ENCODE measurements at regions not wholly inside any gene's neighbourhood (a gene's known extent, or its start where the extent isn't known, plus 50 kb on each side); places are given as distances from the start of the nearest gene placed in this dataset.
A peak's percentile ranks its signal among the peaks of the same experiment; 100 is the strongest.

DNA sequence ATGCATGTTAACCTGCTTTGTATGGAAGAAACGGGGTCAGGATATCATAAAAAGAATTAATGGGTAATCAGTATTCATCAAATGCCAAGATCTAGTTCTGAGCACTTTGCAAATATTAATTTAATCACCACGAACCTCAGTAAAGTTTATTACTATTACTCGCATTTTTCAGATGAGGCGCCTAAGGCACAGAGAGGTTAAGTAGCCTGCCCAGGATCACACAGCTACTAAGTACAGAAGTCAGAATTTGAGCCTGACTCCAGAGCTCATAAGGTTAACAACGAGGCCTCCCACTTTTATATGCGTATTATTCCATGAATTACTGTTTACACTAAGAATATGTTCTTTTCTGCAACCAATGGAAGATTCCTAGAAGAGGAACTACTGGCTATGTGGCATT, 109.6 kb upstream of the KLF13 start:
- no peaks in the 10 kb centered on the region for H3K79me2 ChIP-seq (ENCODE audit: insufficient read depth, low read depth, low read length)
- no TSS peak for BruUV-seq (replicated peaks)
- H3K27ac ChIP-seq (ENCODE audit: low read depth, low read length, poor library complexity, severe bottlenecking): peak overlapping the region; percentile 82
- TF ChIP-seq EZH2phosphoT487 (IDR thresholded peaks at IDR 0.05; ENCODE audit: borderline replicate concordance, low read depth, low read length): no peak
- TF ChIP-seq, protein P1, sequence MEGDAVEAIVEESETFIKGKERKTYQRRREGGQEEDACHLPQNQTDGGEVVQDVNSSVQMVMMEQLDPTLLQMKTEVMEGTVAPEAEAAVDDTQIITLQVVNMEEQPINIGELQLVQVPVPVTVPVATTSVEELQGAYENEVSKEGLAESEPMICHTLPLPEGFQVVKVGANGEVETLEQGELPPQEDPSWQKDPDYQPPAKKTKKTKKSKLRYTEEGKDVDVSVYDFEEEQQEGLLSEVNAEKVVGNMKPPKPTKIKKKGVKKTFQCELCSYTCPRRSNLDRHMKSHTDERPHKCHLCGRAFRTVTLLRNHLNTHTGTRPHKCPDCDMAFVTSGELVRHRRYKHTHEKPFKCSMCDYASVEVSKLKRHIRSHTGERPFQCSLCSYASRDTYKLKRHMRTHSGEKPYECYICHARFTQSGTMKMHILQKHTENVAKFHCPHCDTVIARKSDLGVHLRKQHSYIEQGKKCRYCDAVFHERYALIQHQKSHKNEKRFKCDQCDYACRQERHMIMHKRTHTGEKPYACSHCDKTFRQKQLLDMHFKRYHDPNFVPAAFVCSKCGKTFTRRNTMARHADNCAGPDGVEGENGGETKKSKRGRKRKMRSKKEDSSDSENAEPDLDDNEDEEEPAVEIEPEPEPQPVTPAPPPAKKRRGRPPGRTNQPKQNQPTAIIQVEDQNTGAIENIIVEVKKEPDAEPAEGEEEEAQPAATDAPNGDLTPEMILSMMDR (conservative IDR thresholded peaks at IDR 0.05; ENCODE audit: low read length): no peak
- no peaks in the 10 kb centered on the region for H3K9me2 ChIP-seq (ENCODE audit: insufficient read depth, low read length)
- H3K36me3 ChIP-seq (ENCODE audit: insufficient read depth, low read length): peaks cover 7% of the 10 kb centered on the region
- no peaks in the 10 kb centered on the region for H4K20me1 ChIP-seq (ENCODE audit: insufficient read depth, low read length)
- ChIA-PET CTCF (ENCODE audit: unreplicated experiment) (interaction anchor here (0.6 kb wide), 1 partner anchor 274 kb away, joined by 3 read pairs; no protein-coding TSS in a partner anchor), POLR2A (interaction anchor here (0.5 to 2.3 kb wide), 4 partner anchors 12 to 48 kb away, joined by 3 to 9 read pairs (median 4); no protein-coding TSS in a partner anchor)
- no peak overlapping the region for H2AFZ ChIP-seq (ENCODE audit: low read length)
- peak overlapping the region; percentile 91 for H3K4me2 ChIP-seq (ENCODE audit: low read length)
- peak overlapping the region; percentile 64 for H3K4me3 ChIP-seq (ENCODE audit: low read depth, low read length, poor library complexity, severe bottlenecking)
- no peaks in the 10 kb centered on the region for H3K9me3 ChIP-seq (ENCODE audit: low read length)
- intact Hi-C loops (cut with micrococcal nuclease; ENCODE audit: unreplicated experiment): loop anchor here (2.0 kb wide), 1 partner anchor 14 kb away; no protein-coding TSS in a partner anchor
- no peak for DNase-seq (ENCODE audit: low spot score)
- H3K4me1 ChIP-seq (ENCODE audit: insufficient read depth, low read length, poor library complexity, severe bottlenecking): peaks cover 49% of the 10 kb centered on the region

DNA sequence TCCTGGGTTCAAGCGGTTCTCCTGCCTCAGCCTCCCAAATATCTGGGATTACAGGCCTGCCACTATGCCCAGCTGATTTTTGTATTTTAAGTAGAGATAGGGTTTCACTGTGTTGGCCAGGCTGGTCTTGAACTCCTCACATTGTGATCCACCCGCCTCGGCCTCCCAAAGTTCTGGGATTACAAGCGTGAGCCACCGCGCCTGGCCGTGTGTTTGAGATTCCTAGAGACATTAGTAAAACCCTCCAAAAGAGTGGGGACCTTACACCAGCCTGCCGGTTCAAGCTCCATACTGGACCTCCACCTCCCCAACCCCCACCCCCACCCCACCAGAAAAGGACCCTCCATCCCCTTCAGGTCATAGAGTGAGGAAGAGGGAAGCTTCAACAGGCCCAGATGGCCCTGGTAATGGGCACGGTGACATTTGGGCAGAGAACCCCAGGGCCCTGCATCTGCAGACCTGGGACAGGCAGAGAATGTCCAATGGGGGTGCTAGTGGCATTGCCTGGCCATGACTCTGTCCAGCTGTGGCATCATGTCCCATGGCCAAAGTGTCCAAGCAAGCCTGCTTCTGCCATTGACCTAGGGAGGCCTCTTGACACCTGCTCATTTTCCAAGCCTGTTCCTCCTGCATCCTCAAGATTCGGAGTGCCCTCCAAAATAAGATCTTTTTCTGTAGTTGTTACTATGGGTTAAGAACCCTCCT, 108.9 kb upstream of the KLF13 start:
- no peak for DNase-seq (ENCODE audit: low spot score)
- H3K4me1 ChIP-seq (ENCODE audit: insufficient read depth, low read length, poor library complexity, severe bottlenecking): peaks cover 46% of the 10 kb centered on the region
- POLR2A ChIA-PET: interaction anchor here (1.1 to 2.3 kb wide), 3 partner anchors 11 to 47 kb away, joined by 3 to 9 read pairs (median 4); no protein-coding TSS in a partner anchor
- no peaks in the 10 kb centered on the region for H3K79me2 ChIP-seq (ENCODE audit: insufficient read depth, low read depth, low read length)
- H3K9me2 ChIP-seq (ENCODE audit: insufficient read depth, low read length): no peaks in the 10 kb centered on the region
- no peak overlapping the region for H2AFZ ChIP-seq (ENCODE audit: low read length)
- CTCF ChIA-PET (ENCODE audit: unreplicated experiment): no interaction called here
- no peaks in the 10 kb centered on the region for H3K9me3 ChIP-seq (ENCODE audit: low read length)
- H3K36me3 ChIP-seq (ENCODE audit: insufficient read depth, low read length): peaks cover 14% of the 10 kb centered on the region
- H3K27ac ChIP-seq (ENCODE audit: low read depth, low read length, poor library complexity, severe bottlenecking): peak overlapping the region; percentile 26
- TF ChIP-seq, protein P1 (conservative IDR thresholded peaks at IDR 0.05; ENCODE audit: low read length): no peak
- no peak for TF ChIP-seq EZH2phosphoT487 (IDR thresholded peaks at IDR 0.05; ENCODE audit: borderline replicate concordance, low read depth, low read length)
- peak overlapping the region; percentile 91; the same call in 1 of the 2 replicates for H3K4me2 ChIP-seq (ENCODE audit: low read length)
- no TSS peak for BruUV-seq (replicated peaks)
- intact Hi-C loops (cut with micrococcal nuclease; ENCODE audit: unreplicated experiment): loop anchor here (2.0 kb wide), 1 partner anchor 13 kb away; no protein-coding TSS in a partner anchor
- no peak overlapping the region for H3K4me3 ChIP-seq (ENCODE audit: low read depth, low read length, poor library complexity, severe bottlenecking)
- H4K20me1 ChIP-seq (ENCODE audit: insufficient read depth, low read length): no peaks in the 10 kb centered on the region

DNA sequence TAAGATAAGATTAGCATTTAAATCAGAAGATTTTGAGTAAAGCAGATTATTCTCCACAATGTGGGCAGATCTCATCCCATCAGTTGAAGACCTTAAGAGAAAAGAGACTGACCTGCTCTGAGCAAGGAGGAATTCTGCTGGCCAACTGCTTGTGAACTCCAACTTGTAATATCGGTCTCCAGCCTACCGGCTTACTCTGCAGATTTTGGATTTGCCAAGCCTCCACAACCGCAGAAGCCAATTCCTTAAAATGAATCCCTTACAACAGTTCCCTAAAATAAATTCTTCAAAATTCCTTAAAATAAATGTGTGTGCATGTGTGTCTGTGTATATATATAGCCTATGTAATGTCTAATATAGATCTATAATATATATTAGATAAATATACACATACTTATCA, 107.4 kb upstream of the KLF13 start:
- CTCF ChIA-PET (ENCODE audit: unreplicated experiment): no interaction called here
- POLR2A ChIA-PET: interaction anchor here (0.9 kb wide), 1 partner anchor 10 kb away, joined by 3 read pairs; no protein-coding TSS in a partner anchor
- H3K4me3 ChIP-seq (ENCODE audit: low read depth, low read length, poor library complexity, severe bottlenecking): no peak overlapping the region
- no peaks in the 10 kb centered on the region; the same call in 1 of the 2 replicates for H3K79me2 ChIP-seq (ENCODE audit: insufficient read depth, low read depth, low read length)
- H3K9me3 ChIP-seq (ENCODE audit: low read length): no peaks in the 10 kb centered on the region
- H2AFZ ChIP-seq (ENCODE audit: low read length): no peak overlapping the region
- H3K27ac ChIP-seq (ENCODE audit: low read depth, low read length, poor library complexity, severe bottlenecking): no peak overlapping the region
- BruUV-seq (replicated peaks): no TSS peak
- no peak for TF ChIP-seq EZH2phosphoT487 (IDR thresholded peaks at IDR 0.05; ENCODE audit: borderline replicate concordance, low read depth, low read length)
- TF ChIP-seq, protein P1 (conservative IDR thresholded peaks at IDR 0.05; ENCODE audit: low read length): no peak
- peaks cover 49% of the 10 kb centered on the region for H3K4me1 ChIP-seq (ENCODE audit: insufficient read depth, low read length, poor library complexity, severe bottlenecking)
- no peaks in the 10 kb centered on the region for H4K20me1 ChIP-seq (ENCODE audit: insufficient read depth, low read length)
- H3K36me3 ChIP-seq (ENCODE audit: insufficient read depth, low read length): peaks cover 28% of the 10 kb centered on the region
- H3K4me2 ChIP-seq (ENCODE audit: low read length): no peak overlapping the region
- no peak for DNase-seq (ENCODE audit: low spot score)
- intact Hi-C loops (cut with micrococcal nuclease; ENCODE audit: unreplicated experiment): no loop called here
- H3K9me2 ChIP-seq (ENCODE audit: insufficient read depth, low read length): no peaks in the 10 kb centered on the region

All from OCI-LY7 (cell line).